NCI-H2029 (cell line): ENCODE measurements at regions not wholly inside any gene's neighbourhood (a gene's known extent, or its start where the extent isn't known, plus 50 kb on each side); places are given as distances from the start of the nearest gene placed in this dataset.
A peak's percentile ranks its signal among the peaks of the same experiment; 100 is the strongest.
"Not testable (repeated sequence)": the region's sequence is repeated elsewhere in the genome, so short reads cannot be mapped to it uniquely, and the experiment has no call there.

Experiments used
- DNase-seq: peaks from one replicate; lab custom pipeline; 2025; lab: John Stamatoyannopoulos, UW

DNA sequence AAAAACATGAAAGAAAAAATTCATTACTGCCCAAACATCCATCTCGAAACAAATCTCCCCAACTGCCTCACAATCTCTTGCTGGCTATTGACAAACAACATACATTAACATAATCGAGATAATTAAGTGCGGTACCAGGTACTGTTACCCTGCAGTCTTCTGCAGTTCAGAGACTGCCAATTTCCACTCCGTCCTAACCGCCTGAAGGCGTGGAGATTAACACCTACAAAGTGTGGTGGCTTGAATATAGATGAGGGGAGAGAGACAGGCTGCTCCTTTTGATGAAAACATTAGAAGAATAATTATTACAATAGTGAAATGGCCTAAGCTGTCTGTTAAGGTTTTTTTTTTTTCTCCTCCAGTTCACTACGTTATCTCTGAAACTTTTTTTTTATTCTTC, 258.9 kb upstream of the SOX4 start:
- no peak for DNase-seq

DNA sequence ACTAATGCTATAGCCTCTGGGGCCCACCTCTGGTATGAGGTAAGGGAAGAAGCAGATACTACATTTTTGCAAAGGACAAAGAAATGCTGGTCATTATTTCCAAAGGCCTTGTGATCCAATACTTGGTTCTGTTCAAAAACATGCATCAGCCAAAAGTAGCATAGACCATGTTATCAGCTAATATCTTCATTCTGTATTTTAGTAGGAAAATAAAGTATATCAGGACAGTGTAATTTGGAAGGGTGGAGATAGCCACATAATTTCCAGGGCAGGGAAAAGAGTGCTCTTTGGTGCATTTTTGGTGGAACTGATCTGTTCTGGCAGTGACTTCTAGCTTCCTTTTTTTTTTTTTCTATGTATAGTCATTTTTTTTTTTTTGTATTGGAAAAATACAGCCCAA, 258.0 kb upstream of the SOX4 start:
- DNase-seq, result no peak

DNA sequence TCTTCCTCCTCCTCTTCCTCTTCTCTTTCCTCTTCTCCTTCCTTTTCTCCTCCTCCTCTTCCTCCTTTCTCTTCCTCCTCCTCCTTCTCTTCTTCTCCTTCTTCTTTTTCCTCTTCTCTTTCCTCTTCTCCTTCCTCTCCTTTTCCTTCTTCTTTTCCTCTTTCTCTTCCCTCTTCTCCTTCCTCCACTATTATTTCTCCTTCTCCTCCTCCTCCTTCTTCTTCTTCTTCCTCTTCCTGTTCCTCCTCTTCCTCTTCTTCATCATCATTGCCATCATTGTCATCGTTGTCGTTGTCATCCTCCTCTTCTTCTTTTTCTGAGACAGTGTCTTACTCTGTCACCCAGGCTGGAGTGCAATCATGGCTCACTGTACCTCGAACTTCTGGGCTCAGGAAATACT, 256.3 kb upstream of the SOX4 start:
- DNase-seq, result no peak

DNA sequence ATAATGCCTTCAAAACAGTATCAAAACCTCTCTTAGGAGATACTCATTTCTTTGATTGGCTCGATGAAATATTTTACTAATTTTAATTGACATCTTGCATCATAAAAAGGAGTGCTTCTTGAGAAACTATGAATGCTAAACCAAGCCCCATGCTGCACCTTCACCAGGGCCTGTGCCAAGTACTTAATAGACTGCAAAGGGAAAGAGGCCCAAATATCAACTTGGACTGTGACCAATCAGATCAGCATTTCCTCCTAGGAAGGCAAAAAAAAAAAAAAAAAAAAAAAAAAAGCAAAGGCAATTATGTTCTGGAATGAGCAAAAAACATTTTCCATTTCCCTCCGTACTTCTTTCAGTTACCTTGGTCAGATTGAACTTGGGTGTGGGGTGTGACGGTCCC, 253.0 kb upstream of the SOX4 start:
- peak; percentile 21 for DNase-seq

DNA sequence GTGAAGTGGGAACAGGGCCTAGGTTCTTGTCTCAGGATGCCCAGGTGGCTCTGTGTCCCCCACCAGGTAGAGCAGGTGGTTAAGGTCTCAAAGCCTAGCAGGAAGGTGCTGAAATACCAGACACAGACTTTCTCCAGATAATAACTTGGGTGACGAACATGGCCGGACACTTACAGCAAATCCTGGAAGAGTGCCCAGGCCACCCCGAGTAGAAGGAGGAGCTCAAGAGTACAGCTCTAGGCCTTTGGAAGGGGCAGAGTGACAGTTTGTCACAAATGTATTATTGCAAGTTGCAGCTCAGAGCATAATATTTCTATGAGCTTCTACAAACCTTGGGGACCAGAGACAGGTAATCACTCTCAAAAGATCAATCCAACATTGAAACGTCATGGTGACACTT, 251.6 kb upstream of the SOX4 start:
- DNase-seq, result no peak

DNA sequence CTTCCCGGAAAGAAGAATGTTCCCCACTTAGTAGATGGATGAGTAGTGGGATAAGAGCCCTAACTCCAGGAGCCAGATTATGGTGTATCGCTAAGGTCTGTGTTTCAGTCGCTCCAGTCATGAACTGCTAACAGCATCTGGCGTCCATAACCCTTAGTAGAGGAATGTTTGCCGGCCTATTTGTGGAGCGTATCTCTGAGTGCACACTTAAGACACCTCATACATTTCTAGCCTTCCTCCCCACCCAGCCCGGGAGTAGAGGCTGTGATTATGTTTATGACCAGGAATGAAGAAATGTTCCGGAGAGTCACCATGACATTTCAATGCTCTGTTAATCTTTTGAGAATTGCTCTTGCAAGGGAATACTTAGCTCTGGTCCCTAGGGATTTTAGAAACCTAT, 251.1 kb upstream of the SOX4 start:
- no peak for DNase-seq

DNA sequence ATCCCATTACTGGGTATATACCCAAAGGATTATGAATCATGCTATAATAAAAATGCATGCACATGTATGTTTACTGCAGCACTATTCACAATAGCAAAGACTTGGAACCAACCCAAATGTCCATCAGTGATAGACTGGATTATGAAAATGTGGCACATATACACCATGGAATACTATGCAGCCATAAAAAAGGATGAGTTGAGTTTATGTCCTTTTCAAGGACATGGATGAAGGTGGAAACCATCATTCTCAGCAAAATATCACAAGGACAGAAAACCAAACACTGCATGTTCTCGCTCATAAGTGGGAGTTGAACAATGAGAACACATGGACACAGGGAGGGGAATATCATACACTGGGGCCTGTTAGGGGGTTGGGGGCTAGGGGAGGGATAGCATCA, 247.8 kb upstream of the SOX4 start:
- DNase-seq, result not testable (repeated sequence)

DNA sequence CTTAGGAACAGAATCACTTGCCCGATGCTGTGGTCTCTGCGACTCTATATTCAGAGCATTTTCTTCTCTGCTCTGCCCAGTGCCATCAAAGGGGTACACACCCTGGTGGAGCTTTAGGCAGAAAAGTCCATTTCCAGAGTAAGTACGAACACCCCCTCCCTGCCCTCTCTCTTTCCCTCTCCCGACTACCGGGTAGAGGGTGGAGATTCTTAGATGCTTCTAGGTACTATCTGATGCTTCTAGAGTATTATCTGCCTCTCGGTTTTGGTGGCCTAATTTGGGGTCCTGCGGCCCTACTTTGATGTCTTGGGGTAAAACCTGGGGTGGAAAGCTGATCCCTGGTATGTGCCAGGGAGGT, 245.4 kb upstream of the SOX4 start:
- no peak for DNase-seq

DNA sequence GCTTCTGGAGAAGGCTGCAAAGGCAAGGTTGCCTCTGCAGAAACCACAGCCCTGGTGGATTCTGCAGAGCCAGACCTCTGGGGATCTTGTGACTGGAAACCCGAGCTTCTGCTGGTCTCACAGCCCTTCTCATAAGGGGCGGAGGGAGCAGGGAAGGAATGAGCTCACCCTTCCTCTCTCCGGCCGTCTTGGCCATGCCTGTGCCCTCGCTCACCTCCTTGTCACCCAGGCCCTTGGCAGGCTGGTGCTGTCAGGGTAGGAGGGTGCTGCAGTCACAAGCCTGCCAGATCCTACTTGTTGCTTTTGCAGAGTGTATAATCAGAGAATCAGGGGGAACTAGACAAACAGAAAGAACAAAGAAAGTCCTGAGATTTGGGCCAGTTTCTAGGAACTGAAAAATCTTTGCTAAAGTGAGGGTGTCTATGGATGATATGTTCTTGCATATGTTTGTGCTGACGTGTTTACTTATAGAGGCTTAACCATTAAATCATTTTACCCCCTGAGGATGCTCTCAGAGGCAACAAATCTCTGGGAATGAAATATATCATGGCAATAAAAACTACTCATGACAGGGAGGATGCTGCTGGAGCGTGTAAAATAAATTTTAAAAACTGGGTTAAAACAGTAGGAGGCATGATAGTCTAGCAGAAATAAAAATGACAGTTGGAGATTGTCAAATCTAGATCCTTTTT, 244.9 kb upstream of the SOX4 start:
- DNase-seq, result peak; percentile 27

DNA sequence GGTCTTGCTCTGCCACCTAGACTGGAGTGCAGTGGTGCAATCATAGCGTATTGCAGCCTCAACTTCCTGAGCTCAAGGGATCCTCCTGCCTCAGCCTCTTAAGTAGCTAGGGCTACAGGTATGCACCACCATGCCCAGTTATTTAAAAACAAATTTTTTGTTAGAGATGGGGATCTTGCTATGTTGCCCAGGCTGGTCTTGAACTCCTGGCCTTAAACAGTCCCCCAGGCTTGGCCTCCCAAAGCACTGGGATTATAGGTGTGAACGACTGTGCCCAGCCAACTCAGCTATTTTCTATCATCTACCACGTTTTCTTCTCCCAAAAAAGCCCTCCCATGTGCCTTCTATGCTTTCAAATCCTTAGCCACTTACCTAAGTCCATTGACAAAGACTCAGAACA, 243.7 kb upstream of the SOX4 start:
- no peak for DNase-seq

DNA sequence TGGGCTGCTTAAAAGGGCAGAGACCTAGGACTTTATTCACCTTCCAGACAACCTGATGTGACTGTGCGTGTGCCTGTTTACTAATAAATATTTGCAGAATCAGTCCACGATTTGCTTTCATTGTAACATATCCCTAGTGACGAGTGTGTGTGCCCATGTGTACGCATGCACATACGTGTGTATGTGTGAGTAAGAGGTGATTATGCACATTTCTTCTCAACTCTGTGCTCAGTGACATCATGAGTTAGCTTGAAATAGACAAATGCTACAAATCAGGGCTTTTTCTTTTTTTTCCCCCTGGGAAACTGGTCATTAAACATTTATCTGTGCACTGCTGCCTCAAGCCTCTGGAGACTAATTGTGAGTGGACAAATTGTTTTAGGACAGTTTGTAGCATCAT, 242.6 kb upstream of the SOX4 start:
- no peak for DNase-seq

DNA sequence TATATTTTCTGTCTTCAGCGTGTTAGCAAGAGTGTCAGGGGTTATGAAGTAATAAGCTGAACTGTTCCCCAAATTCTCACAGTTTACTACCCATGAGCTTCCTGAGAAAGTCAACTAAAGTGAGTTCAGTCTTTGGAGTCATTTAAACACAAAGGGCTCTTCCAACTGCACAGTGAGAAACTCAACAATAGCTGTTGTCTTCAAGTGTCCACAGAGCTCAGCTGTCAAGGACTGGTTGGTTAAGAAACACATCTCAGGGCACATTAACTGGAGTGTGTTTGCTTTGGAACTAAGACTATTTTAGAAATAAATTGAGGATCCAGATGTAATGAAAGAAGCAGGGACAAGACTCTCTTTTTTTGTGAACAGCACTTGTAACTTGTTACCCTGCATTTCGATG, 241.4 kb upstream of the SOX4 start:
- DNase-seq, result no peak

DNA sequence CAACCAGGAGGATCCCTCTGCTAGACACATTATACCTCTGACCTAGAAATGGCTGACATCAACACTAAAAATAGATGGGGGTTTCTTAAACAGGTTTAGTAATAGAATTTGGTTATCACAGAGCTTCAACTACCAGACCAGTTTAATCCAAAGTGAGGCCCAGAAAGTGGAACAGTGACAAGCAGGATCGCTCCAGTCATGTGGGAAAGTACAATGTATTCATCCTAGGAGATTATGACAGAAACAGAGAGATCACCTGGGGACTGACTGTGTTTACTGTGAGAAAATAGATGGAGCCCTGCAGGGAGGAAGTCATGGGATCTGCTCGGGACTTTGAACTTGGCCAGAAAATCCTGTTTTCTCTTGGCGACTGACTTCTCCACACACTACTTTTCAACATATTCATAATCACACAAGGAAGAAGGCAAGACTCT, 238.7 kb upstream of the SOX4 start:
- no peak for DNase-seq

DNA sequence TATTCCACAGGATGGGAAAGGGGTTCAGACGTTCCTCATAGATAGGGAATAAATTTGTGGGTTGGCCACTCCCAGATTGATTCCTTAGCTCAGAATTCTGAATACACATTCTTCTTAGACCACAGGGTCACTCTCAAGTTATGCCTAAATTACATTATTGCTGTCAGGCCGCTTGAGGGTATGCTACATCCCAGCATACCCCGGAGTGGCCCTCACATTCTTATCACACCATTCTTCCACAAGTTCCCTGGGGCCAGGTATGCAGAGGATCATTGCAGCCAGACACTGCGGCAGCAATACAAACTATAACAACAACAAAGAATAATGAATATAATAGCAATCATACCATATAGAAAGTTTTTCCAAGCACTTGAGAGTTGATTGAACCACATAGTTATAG, 237.9 kb upstream of the SOX4 start:
- no peak for DNase-seq

DNA sequence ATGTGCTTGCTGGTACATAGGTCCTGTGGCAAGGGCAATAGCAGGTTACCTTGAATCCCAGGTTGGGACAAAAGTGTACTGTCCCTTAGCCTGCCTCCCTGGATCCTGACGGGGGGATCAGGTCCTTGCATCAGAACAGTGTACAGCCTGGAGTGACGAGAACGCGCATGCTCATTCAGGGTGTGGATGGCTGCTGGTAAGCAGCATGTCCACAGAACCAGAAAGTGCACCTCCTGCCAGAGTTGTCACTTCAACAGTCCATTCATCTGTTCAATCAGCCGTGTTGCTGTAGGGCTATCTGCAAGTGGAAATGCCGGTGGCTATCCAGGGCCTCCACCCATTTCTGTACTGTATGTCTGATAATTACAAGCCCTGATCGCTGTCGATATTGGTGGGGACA, 236.3 kb upstream of the SOX4 start:
- DNase-seq, result no peak

DNA sequence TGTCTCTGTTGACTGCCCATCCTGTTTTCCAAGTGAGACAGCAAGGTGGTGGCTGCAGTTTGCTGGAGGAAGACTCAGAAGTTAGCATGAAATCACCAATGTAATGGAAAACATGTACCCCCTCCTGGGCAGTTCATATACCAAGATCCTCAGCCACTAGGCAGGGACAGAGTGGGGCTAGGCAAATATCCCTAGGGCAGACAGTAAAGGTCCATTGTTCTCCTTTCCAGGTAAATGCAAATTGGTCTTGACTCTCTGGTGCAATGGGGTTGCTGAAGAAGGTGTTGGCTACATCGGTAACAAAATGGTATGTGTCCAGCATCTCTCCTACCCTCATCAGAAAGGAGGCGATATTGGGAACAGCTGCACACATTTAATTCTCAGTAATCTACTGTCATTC, 233.6 kb upstream of the SOX4 start:
- no peak for DNase-seq

DNA sequence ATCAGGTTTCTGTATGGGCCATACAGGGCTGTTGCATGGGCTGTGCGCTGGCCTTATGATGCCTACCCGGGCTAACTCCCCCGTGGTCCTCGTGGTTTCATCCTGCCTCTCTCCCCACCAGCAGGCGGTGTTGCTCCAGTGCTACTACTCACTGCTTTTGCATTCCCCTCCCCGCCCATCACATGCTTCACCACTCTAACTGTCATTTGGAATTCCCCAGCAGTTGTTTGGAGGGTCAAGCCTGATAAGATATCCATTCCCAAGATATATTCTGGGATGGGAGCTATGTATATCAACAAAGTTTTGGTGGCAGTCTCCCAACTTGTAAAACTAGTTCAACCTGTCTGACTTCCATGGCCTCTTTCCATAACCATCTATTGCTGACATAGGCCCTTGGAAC, 233.2 kb upstream of the SOX4 start:
- no peak for DNase-seq

DNA sequence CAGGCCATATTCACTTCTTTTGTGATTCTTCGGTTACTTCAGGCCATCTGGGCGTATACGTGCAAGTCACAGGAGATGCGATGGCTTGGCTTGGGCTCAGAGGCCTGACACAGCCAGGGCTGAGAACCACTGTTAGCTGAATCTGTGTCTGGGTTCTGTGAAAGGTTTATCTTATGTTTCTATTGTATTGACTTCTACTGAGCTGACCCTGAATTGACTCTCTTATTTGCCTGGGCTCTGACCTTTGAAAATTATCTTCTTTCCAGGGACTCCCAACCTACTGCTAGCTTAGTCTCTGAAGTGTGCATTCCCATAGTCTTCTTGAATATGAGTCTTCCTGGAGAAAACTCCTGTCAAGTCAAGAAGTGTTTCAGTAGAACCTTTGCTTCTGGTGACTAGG, 226.4 kb upstream of the SOX4 start:
- DNase-seq, result no peak

DNA sequence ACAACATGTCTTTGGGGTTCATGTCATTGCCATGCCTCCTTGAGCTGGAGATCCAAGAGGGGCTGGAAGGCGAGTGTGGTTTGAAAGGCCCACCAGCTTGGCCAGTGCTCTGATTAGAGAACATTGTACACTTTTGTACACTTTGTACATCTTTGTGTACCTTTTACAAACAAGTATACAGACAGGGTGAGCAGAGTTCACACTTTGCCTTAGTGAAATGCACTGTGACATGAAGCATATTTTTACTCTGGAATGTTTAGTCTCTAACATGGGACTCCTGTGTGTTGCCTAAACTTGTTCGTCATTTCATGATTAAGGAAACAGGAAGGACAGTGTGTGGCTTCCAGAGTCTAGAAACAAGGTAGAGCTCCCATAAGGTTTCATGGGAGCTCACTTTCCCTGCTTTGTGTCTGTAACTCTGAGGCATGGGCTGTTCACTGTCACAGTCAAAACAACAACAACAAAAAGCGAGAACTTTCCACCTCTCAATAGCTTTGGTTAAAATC, 225.8 kb upstream of the SOX4 start:
- DNase-seq, result no peak

DNA sequence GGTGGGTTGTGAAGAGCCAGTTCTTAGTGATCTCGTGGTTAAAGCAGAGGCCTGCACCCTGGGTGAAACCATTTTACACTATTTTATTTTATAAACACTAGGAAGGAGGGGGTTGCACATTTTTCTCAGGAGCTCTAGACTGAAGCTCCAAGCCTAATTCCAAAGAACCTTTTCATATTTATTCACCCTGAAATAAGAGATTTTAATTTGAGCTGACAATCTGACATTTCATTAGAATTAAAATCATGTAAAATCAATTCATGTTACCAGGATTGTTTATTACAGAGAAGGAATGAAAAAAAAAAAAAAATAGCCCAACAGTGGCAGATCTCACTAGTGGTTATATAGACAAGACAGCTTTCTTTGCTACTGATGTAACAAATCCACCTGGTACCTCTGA, 222.5 kb upstream of the SOX4 start:
- no peak for DNase-seq

DNA sequence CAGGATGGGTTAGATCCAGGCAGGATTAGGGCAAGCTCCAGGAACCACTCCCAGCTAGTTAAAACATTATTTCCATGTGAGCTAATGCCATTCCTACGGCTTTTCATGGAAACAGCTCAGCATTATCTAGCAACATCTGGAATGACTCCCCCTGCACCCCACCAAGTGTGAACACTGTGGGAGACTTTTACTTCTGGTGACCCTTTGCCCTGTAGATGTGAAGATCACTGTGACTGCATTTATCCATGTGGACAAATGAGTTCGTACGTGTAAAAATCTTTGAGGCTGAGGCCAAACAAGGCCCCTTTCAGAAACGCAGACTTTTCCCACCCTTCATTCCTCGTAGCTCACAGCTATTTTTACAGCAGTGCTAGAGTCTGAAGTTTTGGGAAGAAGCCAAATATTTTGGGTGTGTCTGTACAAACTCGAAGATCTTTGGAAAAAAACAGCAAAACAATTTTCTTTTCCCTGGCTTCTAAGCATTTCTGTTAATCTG, 221.8 kb upstream of the SOX4 start:
- DNase-seq, result no peak

DNA sequence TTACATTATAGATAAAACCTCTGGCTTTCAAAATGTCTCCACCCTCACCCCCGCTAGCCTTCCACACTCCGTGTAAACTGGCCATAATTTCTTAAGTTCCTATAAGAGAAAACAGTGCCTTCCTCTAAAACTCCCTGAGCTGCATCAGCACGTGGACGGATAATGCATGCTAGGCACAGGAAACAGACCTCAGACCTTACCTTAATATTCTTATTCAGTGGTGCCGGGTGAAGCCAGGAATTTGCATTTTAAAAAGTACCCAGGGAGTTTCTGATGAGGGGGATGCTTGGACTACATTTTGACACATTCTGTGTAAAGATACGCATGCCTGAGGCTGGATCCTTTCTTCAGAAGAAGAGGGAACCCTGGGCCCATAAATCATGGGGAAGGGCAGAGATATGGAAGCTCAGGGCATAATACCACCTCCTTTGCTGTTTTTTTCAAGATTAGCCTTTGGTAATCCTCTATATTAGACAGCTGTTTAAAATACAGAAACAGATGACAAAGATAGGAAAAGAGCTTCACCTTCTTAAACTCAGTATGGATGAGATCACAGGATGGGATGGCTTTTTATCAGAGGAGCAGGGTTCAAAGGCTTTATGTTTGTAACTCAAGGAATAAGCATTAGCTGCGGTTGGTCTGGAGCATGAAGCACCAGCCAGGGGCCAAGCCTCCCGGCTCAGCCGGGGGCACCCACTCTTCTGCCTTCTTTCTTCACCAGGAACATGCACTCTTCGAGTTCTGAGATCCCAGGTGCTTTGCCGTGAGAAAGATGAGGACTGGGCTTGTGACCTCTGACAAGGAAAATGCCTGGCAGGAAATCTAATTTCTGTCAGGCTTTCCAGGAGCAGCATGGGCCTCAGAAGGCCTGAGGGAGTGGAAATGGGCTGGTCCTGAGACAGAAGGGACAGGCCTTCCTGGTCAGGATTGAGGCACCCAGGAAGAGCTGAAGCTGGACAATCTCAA, 218.1 kb upstream of the SOX4 start:
- DNase-seq, result no peak

DNA sequence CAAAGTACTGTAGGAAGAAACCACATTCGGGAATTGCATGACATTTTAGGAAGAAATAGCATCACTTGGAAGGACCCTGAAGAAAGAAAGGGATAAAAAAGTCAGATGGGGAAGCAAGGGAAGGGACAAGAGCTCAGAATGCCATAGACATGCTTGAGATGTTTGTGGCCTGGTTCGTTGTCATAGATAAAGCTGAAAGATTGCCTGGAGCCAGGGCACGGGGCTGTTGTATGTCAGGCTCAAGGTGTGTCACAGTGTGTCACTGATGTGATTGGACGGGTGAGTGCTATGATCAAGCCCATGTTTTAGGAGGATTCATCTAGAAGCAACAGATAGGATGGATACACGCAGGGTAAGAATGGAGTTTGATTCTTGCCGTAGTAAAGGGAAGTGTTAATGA, 216.2 kb upstream of the SOX4 start:
- DNase-seq, result no peak
